ENCODE measurements at regions not wholly inside any gene's neighbourhood (a gene's known extent, or its start where the extent isn't known, plus 50 kb on each side); places are given as distances from the start of the nearest gene placed in this dataset.

DNA sequence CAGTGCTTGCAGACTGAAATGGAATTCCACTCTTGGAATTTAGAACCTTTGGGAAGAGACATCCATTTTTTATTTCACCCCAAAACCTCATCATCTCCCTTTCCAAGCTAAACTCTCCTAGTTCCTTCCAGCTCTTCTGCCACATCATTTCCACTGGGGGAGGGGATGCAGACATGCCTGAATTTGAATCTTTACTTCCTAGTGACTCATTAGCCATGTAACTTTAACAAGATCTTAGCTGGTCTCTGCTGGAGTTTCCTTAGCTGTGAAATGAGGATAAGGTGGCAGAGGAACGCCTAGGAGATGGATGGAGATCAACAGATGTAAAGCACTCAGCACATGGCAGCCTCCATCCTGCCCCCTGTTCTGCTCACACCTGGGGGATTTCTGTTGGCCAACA lies 266.8 kb downstream of the EN1 start:
- TF ChIP-seq CTCF (IDR thresholded peaks at IDR 0.05) (no peak), HDAC2 (IDR thresholded peaks at IDR 0.05) (no peak), SMC3 (IDR thresholded peaks at IDR 0.05) (no peak), POLR2AphosphoS2 (conservative IDR thresholded peaks at IDR 0.05; ENCODE audit: low read length) (no peak), POLR2A (IDR thresholded peaks at IDR 0.05; ENCODE audit: low read length) (no peak), EP300 (IDR thresholded peaks at IDR 0.05) (no peak), EHMT2 (IDR thresholded peaks at IDR 0.05; ENCODE audit: low read depth) (no peak), MYC (IDR thresholded peaks at IDR 0.05; ENCODE audit: borderline replicate concordance, low read length) (no peak)
- TF ChIP-seq, protein P1, sequence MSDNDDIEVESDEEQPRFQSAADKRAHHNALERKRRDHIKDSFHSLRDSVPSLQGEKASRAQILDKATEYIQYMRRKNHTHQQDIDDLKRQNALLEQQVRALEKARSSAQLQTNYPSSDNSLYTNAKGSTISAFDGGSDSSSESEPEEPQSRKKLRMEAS (IDR thresholded peaks at IDR 0.05): no peak
